ENCODE measurements at regions not wholly inside any gene's neighbourhood (a gene's known extent, or its start where the extent isn't known, plus 50 kb on each side); places are given as distances from the start of the nearest gene placed in this dataset.

DNA sequence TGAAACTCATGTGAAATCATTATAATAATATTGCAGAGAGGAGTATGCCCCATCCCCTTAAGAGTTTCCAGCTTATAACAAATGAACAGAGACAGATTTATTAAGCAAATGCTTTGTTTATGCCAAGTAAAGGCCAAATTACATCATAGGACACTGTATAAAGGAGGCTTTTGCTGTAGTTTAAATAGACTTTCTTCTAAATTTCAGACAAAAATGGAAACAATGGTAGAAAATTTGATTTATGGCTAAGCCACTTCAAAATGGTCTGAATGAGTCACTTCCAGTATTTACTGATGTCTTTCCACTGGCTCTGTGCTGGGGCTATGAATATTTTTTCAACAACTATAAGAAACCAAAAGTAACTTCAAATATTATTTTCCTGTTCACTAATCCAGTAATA lies 81.1 kb upstream of the ST6GALNAC5 start:
- H3K27me3 ChIP-seq = no peaks in the 10 kb centered on the region
- no peak overlapping the region for H3K27ac ChIP-seq
- no peak overlapping the region for H3K4me3 ChIP-seq
- DNase-seq = no peak
- H3K4me1 ChIP-seq (ENCODE audit: insufficient read depth) = no peaks in the 10 kb centered on the region
- no peaks in the 10 kb centered on the region for H3K36me3 ChIP-seq
- no peaks in the 10 kb centered on the region for H3K9me3 ChIP-seq
- intact Hi-C loops (cut with DNase I) = no loop called here
- no peak for TF ChIP-seq EP300 (IDR thresholded peaks at IDR 0.05)
- no peak for TF ChIP-seq POLR2A (IDR thresholded peaks at IDR 0.05)
- TF ChIP-seq CTCF (IDR thresholded peaks at IDR 0.05) = no peak

- Histone ChIP-seq H3K36me3 (no peaks in the 10 kb centered on the region), H3K27ac (no peak overlapping the region), H3K9me3 (no peaks in the 10 kb centered on the region), H3K4me3 (no peak overlapping the region), H3K4me1 (ENCODE audit: insufficient read depth) (no peaks in the 10 kb centered on the region), H3K27me3 (no peaks in the 10 kb centered on the region)
- intact Hi-C loops (cut with DNase I) = no loop called here
- no peak for TF ChIP-seq POLR2A (IDR thresholded peaks at IDR 0.05)
- TF ChIP-seq CTCF (IDR thresholded peaks at IDR 0.05) = no peak
- no peak for TF ChIP-seq EP300 (IDR thresholded peaks at IDR 0.05)
- 12 to 24% (median 15%) methylated on average over 2 of the region's 2 CpGs for WGBS, 3 donors
- no peak for DNase-seq
These were observed 73.7 kb upstream of the ST6GALNAC5 start for GRCh38 chr1:76793594-76793993.

DNA sequence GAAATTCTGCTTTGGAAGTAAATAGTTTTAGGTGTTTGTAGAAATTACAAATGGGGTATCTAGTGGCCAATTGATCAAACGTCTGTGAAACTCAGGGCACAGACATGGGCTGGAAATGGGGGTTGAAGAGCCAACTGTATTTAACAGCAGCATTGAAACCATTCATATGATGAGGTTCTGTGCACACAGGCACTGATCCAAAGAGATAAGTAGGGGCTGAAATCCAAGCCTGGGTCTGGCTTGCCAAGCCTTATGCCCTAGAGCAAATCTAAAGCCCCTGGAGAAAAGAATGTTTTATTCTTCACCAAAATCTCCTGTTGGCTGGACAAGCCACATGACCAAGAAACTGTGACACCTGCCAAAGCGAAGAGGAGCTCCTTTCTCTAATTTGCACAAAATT lies 67.6 kb upstream of the ST6GALNAC5 start:
- no peaks in the 10 kb centered on the region for H3K27me3 ChIP-seq
- WGBS, 3 donors = 54 to 60% (median 58%) methylated on average over 2 of the region's 2 CpGs
- no peak for DNase-seq

GRCh38 chr1:76802094-76802493 lies 65.2 kb upstream of the ST6GALNAC5 start:
- DNase-seq = no peak
- TF ChIP-seq CTCF (IDR thresholded peaks at IDR 0.05) = no peak
- intact Hi-C loops (cut with DNase I) = no loop called here
- Histone ChIP-seq H3K36me3 (no peaks in the 10 kb centered on the region), H3K4me1 (ENCODE audit: insufficient read depth) (no peaks in the 10 kb centered on the region), H3K9me3 (no peaks in the 10 kb centered on the region), H3K27ac (no peak overlapping the region), H3K4me3 (no peak overlapping the region), H3K27me3 (no peaks in the 10 kb centered on the region)
- WGBS, 3 donors = 80 to 86% (median 86%) methylated on average over 3 of the region's 3 CpGs

More for the DNA sequence above, 67.6 kb upstream of the ST6GALNAC5 start:
- no peaks in the 10 kb centered on the region for H3K4me1 ChIP-seq (ENCODE audit: insufficient read depth)
- H3K4me3 ChIP-seq = no peak overlapping the region
- TF ChIP-seq CTCF (IDR thresholded peaks at IDR 0.05) = no peak
- H3K9me3 ChIP-seq = no peaks in the 10 kb centered on the region
- intact Hi-C loops (cut with DNase I) = no loop called here
- H3K36me3 ChIP-seq = no peaks in the 10 kb centered on the region
- H3K27ac ChIP-seq = no peak overlapping the region
